EH (cell line): ENCODE measurements at regions not wholly inside any gene's neighbourhood (a gene's known extent, or its start where the extent isn't known, plus 50 kb on each side); places are given as distances from the start of the nearest gene placed in this dataset.

Experiments
- DNase-seq: peaks from one replicate; pipeline ENCODE4 v3.0.0-alpha.2; 2015; ENCODE audit warnings: low read depth

- no peak for DNase-seq
These were observed 159.9 kb upstream of the MEIS2 start for GRCh38 chr15:37260255-37260654.

GRCh38 chr15:37261685-37262084, 161.3 kb upstream of the MEIS2 start:
- no peak for DNase-seq

DNA sequence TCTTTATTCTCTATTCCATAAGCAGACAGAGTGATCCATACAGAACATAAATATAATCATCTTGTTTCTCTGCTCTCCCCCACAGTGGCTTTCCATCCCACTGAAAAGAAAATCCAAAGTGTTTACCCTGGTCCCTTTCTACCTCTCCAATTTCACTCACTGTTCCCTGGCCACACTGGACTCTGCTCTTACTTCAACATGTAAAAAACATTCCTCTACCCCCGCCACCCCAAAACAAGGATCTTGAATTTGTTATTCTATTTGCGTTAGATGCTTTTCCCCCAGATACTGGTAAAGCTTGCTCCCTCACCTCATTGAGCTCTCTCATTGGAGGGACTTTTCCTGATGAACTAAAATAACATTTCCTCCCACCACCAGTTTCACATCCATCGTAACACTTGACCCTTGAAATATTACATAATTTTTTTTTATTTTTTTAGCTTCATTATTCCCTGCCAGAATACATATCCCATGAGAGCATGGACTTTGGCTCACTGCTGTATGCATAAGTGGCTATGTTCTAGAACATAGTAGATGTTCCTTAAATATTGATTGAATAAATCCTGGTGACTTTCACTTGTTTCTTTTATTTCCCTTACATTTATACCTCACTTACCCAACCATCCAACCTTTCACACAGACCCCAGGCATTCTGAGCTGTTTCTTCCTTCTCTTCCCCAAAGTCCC, 162.7 kb upstream of the MEIS2 start:
- no peak for DNase-seq

DNA sequence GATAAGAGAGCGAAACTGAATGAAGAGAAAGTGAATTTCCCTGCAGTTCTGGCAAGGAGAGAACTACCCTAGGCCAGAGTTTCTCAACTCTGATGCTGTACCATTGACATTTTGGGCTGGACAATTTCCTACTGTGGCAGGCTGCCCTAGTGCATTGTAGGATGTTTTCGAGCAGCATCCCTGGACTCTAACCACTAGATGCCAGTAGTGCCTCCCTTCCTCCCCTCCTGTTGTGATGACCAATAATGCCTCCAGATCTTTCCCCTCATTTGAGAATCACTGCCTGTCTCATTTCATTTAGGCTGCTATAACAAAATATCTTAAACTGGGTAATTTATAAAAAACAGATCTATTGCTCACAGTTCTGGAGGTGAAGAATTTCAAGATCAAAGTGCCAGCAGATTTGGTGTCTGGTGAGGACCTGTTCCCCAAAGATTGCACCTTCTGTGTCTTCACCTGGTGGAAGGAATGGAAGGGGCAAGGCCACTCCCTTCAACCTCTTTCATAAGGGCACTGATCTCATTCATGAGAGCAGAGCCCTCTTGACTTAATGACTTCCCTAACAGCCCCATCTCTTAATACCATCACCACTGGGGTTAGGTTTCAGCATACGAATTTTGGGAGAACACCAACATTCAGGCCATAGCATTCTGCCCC, 188.9 kb upstream of the MEIS2 start:
- peak; percentile 41 for DNase-seq

- DNase-seq = no peak
These were observed 191.6 kb upstream of the MEIS2 start for GRCh38 chr15:37291920-37292319.

DNA sequence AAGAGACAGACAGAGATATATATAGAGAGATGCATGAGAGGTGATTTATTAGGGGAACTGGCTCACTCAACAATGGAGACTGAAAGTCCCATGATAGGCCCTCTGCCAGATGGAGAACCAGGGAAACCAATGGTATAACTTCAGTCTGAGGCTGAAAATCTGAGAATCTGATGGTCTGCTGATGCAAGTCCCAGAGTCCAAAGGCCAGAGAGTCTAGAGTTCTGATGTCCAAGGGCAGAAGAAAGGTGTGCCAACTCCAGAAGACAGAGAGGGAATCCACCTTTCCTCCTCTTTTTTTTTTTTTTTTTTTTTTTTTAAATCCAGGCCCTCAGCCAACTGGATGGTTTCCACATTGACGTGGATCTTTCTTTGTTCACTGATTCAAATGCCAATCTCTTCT, 197.9 kb upstream of the MEIS2 start:
- DNase-seq = no peak

DNA sequence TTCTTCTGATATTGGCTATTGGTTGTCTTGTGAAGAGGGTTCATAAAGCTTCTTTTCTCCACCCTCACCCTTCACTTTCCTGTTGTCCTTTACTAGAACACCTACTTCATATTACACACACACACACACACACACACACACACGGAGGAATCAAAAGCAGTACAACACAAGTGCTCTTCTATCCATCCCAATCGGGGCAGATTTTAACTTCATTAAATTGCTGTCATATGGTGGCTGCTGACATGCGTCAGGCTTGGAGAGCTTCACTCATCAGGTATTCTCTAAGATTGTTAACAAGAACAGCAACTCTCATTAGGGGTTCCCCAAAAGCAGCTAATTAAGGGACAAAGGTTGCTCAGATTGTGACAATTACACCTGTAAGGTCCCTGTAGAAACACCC, 239.1 kb upstream of the MEIS2 start:
- no peak for DNase-seq

GRCh38 chr15:37339856-37340255, 239.5 kb upstream of the MEIS2 start:
- DNase-seq = no peak

GRCh38 chr15:37340438-37340837, 240.1 kb upstream of the MEIS2 start:
- no peak for DNase-seq

DNA sequence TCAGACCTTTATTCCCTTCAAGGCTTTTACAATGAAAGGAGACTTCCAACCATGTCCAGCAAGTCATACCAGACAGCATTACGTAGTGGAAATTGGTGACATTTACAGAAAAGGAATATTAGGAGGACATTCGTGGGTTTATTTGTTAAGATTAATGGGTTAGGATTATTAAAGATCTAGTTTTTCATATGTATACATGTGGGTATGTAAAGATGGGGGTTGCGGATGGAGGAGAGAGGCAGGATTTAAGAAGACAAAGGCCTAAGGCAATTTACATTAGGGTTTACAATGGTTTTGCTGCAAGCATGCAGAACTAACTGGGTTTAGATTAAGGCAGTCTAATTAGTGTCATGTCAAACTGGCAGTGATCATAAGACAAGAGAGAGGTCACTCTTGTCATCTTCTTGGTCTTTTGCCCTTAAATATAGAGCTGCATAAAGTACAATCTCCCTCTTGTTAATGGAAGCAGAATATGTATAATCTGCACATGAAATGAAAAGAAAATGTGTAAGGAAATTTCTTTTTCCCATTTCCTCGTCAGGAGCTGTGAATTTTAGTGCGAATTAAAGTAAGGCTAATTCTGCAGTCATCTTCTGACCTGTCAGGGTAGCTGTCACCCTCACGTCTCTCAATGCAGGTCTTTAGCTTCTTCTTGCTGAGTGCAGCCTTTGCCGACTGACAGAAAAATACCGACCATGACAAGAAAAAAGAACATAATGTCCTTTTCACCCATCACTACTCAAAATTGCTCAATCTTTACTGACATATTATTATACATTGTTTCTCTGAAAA, 258.9 kb upstream of the MEIS2 start:
- no peak for DNase-seq

- no peak for DNase-seq
These were observed 259.5 kb upstream of the MEIS2 start for GRCh38 chr15:37359893-37360290.

DNA sequence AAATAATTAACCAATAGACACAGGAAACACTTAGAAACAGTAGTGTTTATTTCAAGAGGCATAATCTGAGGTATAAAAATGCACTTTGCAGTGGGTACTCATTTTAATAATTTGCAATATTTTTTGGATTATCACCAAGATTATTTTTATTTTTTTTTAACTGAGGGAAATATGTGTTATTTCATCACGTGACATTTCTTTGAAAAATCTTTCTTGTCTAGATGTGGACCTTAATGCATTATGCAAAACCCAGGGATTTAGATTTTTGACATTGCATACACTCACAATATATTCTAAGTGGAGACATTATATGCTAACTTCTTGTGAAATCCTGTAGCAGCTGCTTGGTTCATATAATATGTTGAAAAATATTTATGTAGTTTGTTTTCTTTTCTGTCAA, 260.4 kb upstream of the MEIS2 start:
- no peak for DNase-seq

DNA sequence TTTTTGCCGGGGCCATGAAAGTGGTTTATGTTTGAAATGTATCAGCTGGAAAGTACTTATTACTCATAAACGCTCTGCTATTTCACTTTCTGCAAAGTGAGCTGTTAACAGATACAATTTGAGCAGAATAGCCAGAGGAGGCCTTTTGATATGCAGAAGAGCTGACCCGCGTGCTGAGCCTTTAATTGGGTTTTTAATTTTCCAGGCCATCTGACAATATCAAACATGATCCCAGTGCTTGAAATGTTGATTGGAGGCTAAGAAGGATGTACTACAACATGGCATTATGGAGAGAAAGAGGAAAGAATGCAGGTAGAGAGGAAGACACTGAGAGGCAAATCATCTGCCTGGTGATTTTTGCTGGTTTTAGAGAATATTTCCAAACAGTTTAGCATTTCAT, 261.3 kb upstream of the MEIS2 start:
- no peak for DNase-seq

GRCh38 chr15:37362414-37362813, 262.1 kb upstream of the MEIS2 start:
- no peak for DNase-seq

GRCh38 chr15:37368961-37369360, 268.6 kb upstream of the MEIS2 start:
- no peak for DNase-seq

DNA sequence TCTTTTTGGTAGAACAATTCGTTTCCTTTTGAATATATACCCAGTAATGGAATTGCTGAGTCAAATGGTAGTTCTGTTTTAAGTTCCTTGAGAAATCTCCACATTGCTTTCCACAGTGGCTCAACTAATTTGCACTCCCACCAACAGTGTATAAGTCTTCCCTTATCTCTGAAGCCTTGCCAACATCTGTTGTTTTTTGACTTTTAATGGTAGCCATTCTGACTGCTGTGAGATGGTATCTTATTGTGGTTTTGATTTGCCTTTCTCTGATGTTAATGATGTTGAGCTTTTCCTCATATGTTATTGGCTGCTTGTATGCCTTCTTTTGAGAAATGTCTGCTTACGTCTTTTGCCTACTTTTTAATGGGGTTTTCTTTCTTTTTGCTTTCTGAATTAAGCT, 270.6 kb upstream of the MEIS2 start:
- no peak for DNase-seq

GRCh38 chr15:37372064-37372463, 271.7 kb upstream of the MEIS2 start:
- DNase-seq = peak; percentile 6

DNA sequence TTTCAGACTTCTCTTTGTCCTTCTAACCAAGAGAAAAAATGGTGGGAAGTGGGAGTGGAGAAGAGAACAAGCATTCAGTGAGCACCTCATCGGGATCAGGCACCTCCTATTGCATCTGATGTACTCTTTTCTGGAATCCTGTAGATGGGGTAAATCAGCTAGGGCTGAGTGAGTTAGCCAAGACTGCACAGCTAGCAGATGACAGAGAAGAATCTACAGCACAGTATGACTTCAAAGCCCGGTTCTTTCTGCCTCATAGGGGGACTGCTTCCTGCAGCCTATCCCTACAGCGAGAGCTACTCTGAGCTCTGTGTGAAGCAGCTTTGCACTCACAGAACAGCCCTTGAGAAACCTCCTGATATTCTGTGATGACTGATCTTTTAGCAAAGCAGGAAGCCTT, 275.2 kb upstream of the MEIS2 start:
- no peak for DNase-seq

DNA sequence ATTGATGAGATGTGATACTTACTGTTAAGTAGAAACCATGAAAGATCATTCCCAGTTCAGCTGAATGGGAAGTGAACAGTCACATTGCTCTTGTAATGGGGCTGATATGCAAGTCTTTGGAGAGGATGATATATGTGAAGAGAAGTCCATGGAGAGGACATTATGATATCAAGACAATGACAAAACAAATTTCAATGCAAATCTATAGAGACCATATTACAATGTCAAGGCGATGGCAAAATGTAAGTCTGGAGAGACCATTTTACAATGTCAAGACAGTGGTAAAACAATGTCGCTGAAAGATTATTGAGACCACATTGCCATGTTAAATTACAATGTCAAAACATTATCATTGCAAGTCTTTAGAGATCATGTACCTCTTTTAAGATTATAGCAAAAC, 277.1 kb upstream of the MEIS2 start:
- no peak for DNase-seq

GRCh38 chr15:37394402-37395099, 294.2 kb upstream of the MEIS2 start:
- DNase-seq = no peak

- DNase-seq = no peak
These were observed 294.7 kb upstream of the MEIS2 start for GRCh38 chr15:37395100-37395468.

GRCh38 chr15:37397266-37398022, 297.1 kb upstream of the MEIS2 start:
- DNase-seq = no peak
